ENCODE measurements at regions not wholly inside any gene's neighbourhood (a gene's known extent, or its start where the extent isn't known, plus 50 kb on each side); places are given as distances from the start of the nearest gene placed in this dataset.
A peak's percentile ranks its signal among the peaks of the same experiment; 100 is the strongest.
"Not testable (repeated sequence)": the region's sequence is repeated elsewhere in the genome, so short reads cannot be mapped to it uniquely, and the experiment has no call there.

GRCh38 chr13:27353166-27353583 lies 71.2 kb upstream of the GTF3A start:
- Histone ChIP-seq H3K9ac (ENCODE audit: low read length) (no peak overlapping the region), H3K36me3 (ENCODE audit: control insufficient read depth, insufficient read depth, low read length) (no peaks in the 10 kb centered on the region), H3K4me1 (ENCODE audit: control insufficient read depth, insufficient read depth, low read length) (peaks cover 12% of the 10 kb centered on the region), H3K27me3 (ENCODE audit: control insufficient read depth, insufficient read depth, low read length) (no peaks in the 10 kb centered on the region), H3K4me3 (ENCODE audit: low read length) (peak overlapping the region; percentile 47), H3K27ac (ENCODE audit: low read depth, low read length) (peak overlapping the region; percentile 83)

GRCh38 chr13:27353708-27354107 lies 70.7 kb upstream of the GTF3A start:
- H3K27ac ChIP-seq (ENCODE audit: low read depth, low read length): peak overlapping the region; percentile 83
- no peaks in the 10 kb centered on the region for H3K27me3 ChIP-seq (ENCODE audit: control insufficient read depth, insufficient read depth, low read length)
- peak overlapping the region; percentile 46 for H3K4me3 ChIP-seq (ENCODE audit: low read length)
- H3K9ac ChIP-seq (ENCODE audit: low read length): no peak overlapping the region
- no peaks in the 10 kb centered on the region for H3K36me3 ChIP-seq (ENCODE audit: control insufficient read depth, insufficient read depth, low read length)
- peaks cover 12% of the 10 kb centered on the region for H3K4me1 ChIP-seq (ENCODE audit: control insufficient read depth, insufficient read depth, low read length)

GRCh38 chr13:27354379-27354778 lies 70.0 kb upstream of the GTF3A start:
- Histone ChIP-seq H3K4me1 (ENCODE audit: control insufficient read depth, insufficient read depth, low read length) (peaks cover 12% of the 10 kb centered on the region), H3K36me3 (ENCODE audit: control insufficient read depth, insufficient read depth, low read length) (no peaks in the 10 kb centered on the region), H3K4me3 (ENCODE audit: low read length) (no peak overlapping the region), H3K9ac (ENCODE audit: low read length) (no peak overlapping the region), H3K27me3 (ENCODE audit: control insufficient read depth, insufficient read depth, low read length) (no peaks in the 10 kb centered on the region), H3K27ac (ENCODE audit: low read depth, low read length) (peak overlapping the region; percentile 3)

- no peak overlapping the region for H3K27ac ChIP-seq (ENCODE audit: low read depth, low read length)
- H3K4me3 ChIP-seq (ENCODE audit: low read length): no peak overlapping the region
- H3K9ac ChIP-seq (ENCODE audit: low read length): no peak overlapping the region
- H3K27me3 ChIP-seq (ENCODE audit: control insufficient read depth, insufficient read depth, low read length): no peaks in the 10 kb centered on the region
- H3K36me3 ChIP-seq (ENCODE audit: control insufficient read depth, insufficient read depth, low read length): no peaks in the 10 kb centered on the region
- H3K4me1 ChIP-seq (ENCODE audit: control insufficient read depth, insufficient read depth, low read length): peaks cover 12% of the 10 kb centered on the region
These were observed 68.5 kb upstream of the GTF3A start for GRCh38 chr13:27355894-27356293.

- Histone ChIP-seq H3K4me3 (ENCODE audit: low read length) (no peak overlapping the region), H3K36me3 (ENCODE audit: control insufficient read depth, insufficient read depth, low read length) (no peaks in the 10 kb centered on the region), H3K27me3 (ENCODE audit: control insufficient read depth, insufficient read depth, low read length) (no peaks in the 10 kb centered on the region), H3K27ac (ENCODE audit: low read depth, low read length) (no peak overlapping the region), H3K9ac (ENCODE audit: low read length) (no peak overlapping the region), H3K4me1 (ENCODE audit: control insufficient read depth, insufficient read depth, low read length) (peaks cover 10% of the 10 kb centered on the region)
These were observed 66.0 kb upstream of the GTF3A start for GRCh38 chr13:27358420-27358819.

- H3K4me3 ChIP-seq (ENCODE audit: low read length): no peak overlapping the region
- H3K27ac ChIP-seq (ENCODE audit: low read depth, low read length): no peak overlapping the region
- no peaks in the 10 kb centered on the region for H3K36me3 ChIP-seq (ENCODE audit: control insufficient read depth, insufficient read depth, low read length)
- H3K4me1 ChIP-seq (ENCODE audit: control insufficient read depth, insufficient read depth, low read length): peaks cover 3% of the 10 kb centered on the region
- H3K9ac ChIP-seq (ENCODE audit: low read length): no peak overlapping the region
- H3K27me3 ChIP-seq (ENCODE audit: control insufficient read depth, insufficient read depth, low read length): no peaks in the 10 kb centered on the region
These were observed 65.1 kb upstream of the GTF3A start for GRCh38 chr13:27359199-27359821.

- no peak overlapping the region for H3K9ac ChIP-seq (ENCODE audit: low read length)
- H3K4me1 ChIP-seq (ENCODE audit: control insufficient read depth, insufficient read depth, low read length): peaks cover 3% of the 10 kb centered on the region
These were observed 63.9 kb upstream of the GTF3A start for GRCh38 chr13:27360562-27360961.

GRCh38 chr13:27362064-27362751 lies 62.2 kb upstream of the GTF3A start:
- H3K27ac ChIP-seq (ENCODE audit: low read depth, low read length): no peak overlapping the region
- H3K4me3 ChIP-seq (ENCODE audit: low read length): peak overlapping the region; percentile 73

More at GRCh38 chr13:27360562-27360961, 63.9 kb upstream of the GTF3A start:
- Histone ChIP-seq H3K27ac (ENCODE audit: low read depth, low read length) (no peak overlapping the region), H3K36me3 (ENCODE audit: control insufficient read depth, insufficient read depth, low read length) (no peaks in the 10 kb centered on the region), H3K4me3 (ENCODE audit: low read length) (no peak overlapping the region), H3K27me3 (ENCODE audit: control insufficient read depth, insufficient read depth, low read length) (no peaks in the 10 kb centered on the region)

GRCh38 chr13:27363637-27364036 lies 60.8 kb upstream of the GTF3A start:
- not testable (repeated sequence) for H3K4me3 ChIP-seq (ENCODE audit: low read length); H3K36me3 ChIP-seq (ENCODE audit: control insufficient read depth, insufficient read depth, low read length); H3K9ac ChIP-seq (ENCODE audit: low read length); H3K4me1 ChIP-seq (ENCODE audit: control insufficient read depth, insufficient read depth, low read length); H3K27me3 ChIP-seq (ENCODE audit: control insufficient read depth, insufficient read depth, low read length); H3K27ac ChIP-seq (ENCODE audit: low read depth, low read length)

More at GRCh38 chr13:27362064-27362751, 62.2 kb upstream of the GTF3A start:
- Histone ChIP-seq H3K27me3 (ENCODE audit: control insufficient read depth, insufficient read depth, low read length) (no peaks in the 10 kb centered on the region), H3K4me1 (ENCODE audit: control insufficient read depth, insufficient read depth, low read length) (peaks cover 3% of the 10 kb centered on the region), H3K36me3 (ENCODE audit: control insufficient read depth, insufficient read depth, low read length) (no peaks in the 10 kb centered on the region), H3K9ac (ENCODE audit: low read length) (no peak overlapping the region)

- Histone ChIP-seq H3K9ac (ENCODE audit: low read length) (no peak overlapping the region), H3K4me3 (ENCODE audit: low read length) (no peak overlapping the region), H3K4me1 (ENCODE audit: control insufficient read depth, insufficient read depth, low read length) (peaks cover under 1% of the 10 kb centered on the region), H3K27me3 (ENCODE audit: control insufficient read depth, insufficient read depth, low read length) (no peaks in the 10 kb centered on the region), H3K36me3 (ENCODE audit: control insufficient read depth, insufficient read depth, low read length) (no peaks in the 10 kb centered on the region), H3K27ac (ENCODE audit: low read depth, low read length) (no peak overlapping the region)
These were observed 56.8 kb upstream of the GTF3A start for GRCh38 chr13:27367570-27367969.

GRCh38 chr13:27370305-27370872 lies 54.0 kb upstream of the GTF3A start:
- no peaks in the 10 kb centered on the region for H3K36me3 ChIP-seq (ENCODE audit: control insufficient read depth, insufficient read depth, low read length)
- H3K27ac ChIP-seq (ENCODE audit: low read depth, low read length): no peak overlapping the region
- no peak overlapping the region for H3K4me3 ChIP-seq (ENCODE audit: low read length)
- H3K4me1 ChIP-seq (ENCODE audit: control insufficient read depth, insufficient read depth, low read length): no peaks in the 10 kb centered on the region
- no peaks in the 10 kb centered on the region for H3K27me3 ChIP-seq (ENCODE audit: control insufficient read depth, insufficient read depth, low read length)
- H3K9ac ChIP-seq (ENCODE audit: low read length): no peak overlapping the region

- Histone ChIP-seq H3K36me3 (ENCODE audit: control insufficient read depth, insufficient read depth, low read length) (no peaks in the 10 kb centered on the region), H3K4me3 (ENCODE audit: low read length) (no peak overlapping the region), H3K9ac (ENCODE audit: low read length) (no peak overlapping the region), H3K27me3 (ENCODE audit: control insufficient read depth, insufficient read depth, low read length) (no peaks in the 10 kb centered on the region), H3K27ac (ENCODE audit: low read depth, low read length) (no peak overlapping the region), H3K4me1 (ENCODE audit: control insufficient read depth, insufficient read depth, low read length) (no peaks in the 10 kb centered on the region)
These were observed 52.5 kb upstream of the GTF3A start for GRCh38 chr13:27371932-27372331.

Data from rectal smooth muscle tissue (tissue), 1 donor.